Thyroid gland (tissue), 4 donors: ENCODE measurements at regions not wholly inside any gene's neighbourhood (a gene's known extent, or its start where the extent isn't known, plus 50 kb on each side); places are given as distances from the start of the nearest gene placed in this dataset.

Experiments used
- DNase-seq, 2 donors: peaks; one replicate each; pipeline ENCODE4 v3.0.0-alpha.2; 2019
- H3K27ac ChIP-seq, 3 donors: fragments of 200-600 bp; sonication (generic); 1 replicate in 2 of 3; 2 replicates in 1 of 3; pipeline ENCODE4 v1.5.1; 2016 to 2019; ENCODE audit warnings: mild to moderate bottlenecking in 1 of 3, moderate library complexity in 1 of 3
- H3K27me3 ChIP-seq: fragments of 200-600 bp; sonication (generic); one replicate; pipeline ENCODE4 v1.5.1; 2019
- H3K36me3 ChIP-seq, 2 donors: fragments of 200-600 bp; sonication (generic); one replicate each; pipeline ENCODE4 v1.5.1; 2016 to 2019
- H3K4me1 ChIP-seq, 2 donors: fragments of 200-600 bp; sonication (generic); one replicate each; pipeline ENCODE4 v1.5.1; 2017 to 2019
- H3K4me3 ChIP-seq, 3 donors: fragments of 200-600 bp; sonication (generic); replicated peaks in 1 of 3; 1 replicate in 2 of 3; 2 replicates in 1 of 3; pipeline ENCODE4 v1.5.1; 2016; ENCODE audit warnings: mild to moderate bottlenecking in 1 of 3
- H3K9me3 ChIP-seq: fragments of 200-600 bp; sonication (generic); one replicate; pipeline ENCODE4 v1.5.1; 2017
- POLR2A ChIP-seq, 2 donors: fragments of 450-650 bp; IDR thresholded peaks; one replicate each; pipeline ENCODE4 v1.6.1; 2017; ENCODE audit warnings: antibody characterized with exemption in 2 of 2, mild to moderate bottlenecking in 2 of 2, moderate library complexity in 1 of 2
- WGBS, 2 donors: methylation state at CpG; one replicate each; pipeline ENCODE4 v1.1.5; 2017; 5-methylcytosine and 5-hydroxymethylcytosine counted together
- intact Hi-C: fragments of 100-400 bp; cut with DNase I; formaldehyde crosslinking; loops from one replicate; pipeline ENCODE4 v1.15.1; 2023
- TF ChIP-seq, protein P1 (sequence below), 6 experiments: fragments of 200-600 bp in 3 of 6; fragments of 450-650 bp in 3 of 6; sonication (generic) in 3 of 6; IDR thresholded peaks; one replicate each; pipeline ENCODE4 v1.5.1; 2016 to 2019; ENCODE audit warnings: antibody characterized with exemption in 6 of 6, mild to moderate bottlenecking in 2 of 6, inconsistent platforms in 1 of 6, moderate library complexity in 1 of 6

DNA sequence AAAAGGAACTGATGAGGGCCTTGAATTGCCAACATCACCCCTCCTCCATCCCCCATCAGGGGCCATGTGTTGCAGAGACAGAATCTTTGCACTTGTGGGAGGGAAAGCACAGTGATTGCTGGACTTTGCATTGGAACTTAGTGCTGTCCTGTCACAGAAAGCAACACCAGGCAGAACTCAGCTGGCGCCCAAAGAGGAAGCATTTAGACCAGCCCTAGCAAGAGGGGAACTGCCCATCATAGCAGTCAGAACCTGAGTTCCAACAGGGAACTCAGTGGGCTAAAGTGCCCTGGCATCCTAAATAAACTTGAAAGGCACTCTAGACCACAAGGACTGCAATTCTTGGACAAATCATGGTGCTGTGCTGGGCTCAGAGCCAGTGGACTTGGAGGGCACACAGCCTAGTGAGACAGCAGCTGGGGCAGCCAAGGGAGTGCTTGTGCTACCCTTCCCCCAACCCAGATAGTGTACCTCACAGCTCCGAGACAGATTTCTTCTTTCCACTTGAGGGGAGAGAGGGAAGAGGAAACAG, 128.1 kb downstream of the ACTL7B start:
- 19 to 21% methylated on average over 2 of the region's 2 CpGs for WGBS, 2 donors
- Histone ChIP-seq H3K36me3 (no peaks in the 10 kb centered on the region), H3K9me3 (no peaks in the 10 kb centered on the region), H3K27me3 (no peaks in the 10 kb centered on the region), H3K4me1 (peaks cover 6 to 11% of the 10 kb centered on the region in 2 donors), H3K4me3 (no peak overlapping the region), H3K27ac (peak overlapping the region in 1 of 3 donors; percentile 3)
- intact Hi-C loops = no loop called here
- TF ChIP-seq POLR2A (IDR thresholded peaks at IDR 0.05) = no peak
- DNase-seq = peak; percentile 98

DNA sequence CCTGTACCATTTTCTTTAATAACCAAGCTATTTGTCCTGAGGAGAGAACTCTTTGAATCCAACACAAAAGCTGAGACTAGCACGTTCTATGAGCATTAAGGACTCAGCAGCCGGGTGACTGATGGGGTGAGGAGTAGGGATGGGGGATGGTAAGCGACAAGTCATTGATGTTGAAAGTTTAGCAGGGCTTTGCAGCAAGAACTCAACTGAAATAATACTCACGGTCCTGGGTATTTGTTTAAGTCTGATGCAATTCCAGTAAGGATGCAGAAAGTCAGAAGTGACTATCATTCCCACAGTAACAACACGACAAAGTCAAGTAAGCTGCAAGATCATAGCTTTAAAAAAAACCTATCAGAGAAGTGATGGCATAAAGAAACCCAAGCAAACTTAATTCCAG, 131.1 kb downstream of the ACTL7B start:
- intact Hi-C loops = no loop called here
- Histone ChIP-seq H3K4me1 (peaks cover 6 to 11% of the 10 kb centered on the region in 2 donors), H3K4me3 (no peak overlapping the region), H3K36me3 (no peaks in the 10 kb centered on the region), H3K27me3 (no peaks in the 10 kb centered on the region), H3K9me3 (no peaks in the 10 kb centered on the region), H3K27ac (no peak overlapping the region)
- 68 to 74% methylated on average over 5 of the region's 5 CpGs for WGBS, 2 donors
- no peak for DNase-seq
- TF ChIP-seq, protein P1, sequence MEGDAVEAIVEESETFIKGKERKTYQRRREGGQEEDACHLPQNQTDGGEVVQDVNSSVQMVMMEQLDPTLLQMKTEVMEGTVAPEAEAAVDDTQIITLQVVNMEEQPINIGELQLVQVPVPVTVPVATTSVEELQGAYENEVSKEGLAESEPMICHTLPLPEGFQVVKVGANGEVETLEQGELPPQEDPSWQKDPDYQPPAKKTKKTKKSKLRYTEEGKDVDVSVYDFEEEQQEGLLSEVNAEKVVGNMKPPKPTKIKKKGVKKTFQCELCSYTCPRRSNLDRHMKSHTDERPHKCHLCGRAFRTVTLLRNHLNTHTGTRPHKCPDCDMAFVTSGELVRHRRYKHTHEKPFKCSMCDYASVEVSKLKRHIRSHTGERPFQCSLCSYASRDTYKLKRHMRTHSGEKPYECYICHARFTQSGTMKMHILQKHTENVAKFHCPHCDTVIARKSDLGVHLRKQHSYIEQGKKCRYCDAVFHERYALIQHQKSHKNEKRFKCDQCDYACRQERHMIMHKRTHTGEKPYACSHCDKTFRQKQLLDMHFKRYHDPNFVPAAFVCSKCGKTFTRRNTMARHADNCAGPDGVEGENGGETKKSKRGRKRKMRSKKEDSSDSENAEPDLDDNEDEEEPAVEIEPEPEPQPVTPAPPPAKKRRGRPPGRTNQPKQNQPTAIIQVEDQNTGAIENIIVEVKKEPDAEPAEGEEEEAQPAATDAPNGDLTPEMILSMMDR (IDR thresholded peaks at IDR 0.05) = no peak
- no peak for TF ChIP-seq POLR2A (IDR thresholded peaks at IDR 0.05)

DNA sequence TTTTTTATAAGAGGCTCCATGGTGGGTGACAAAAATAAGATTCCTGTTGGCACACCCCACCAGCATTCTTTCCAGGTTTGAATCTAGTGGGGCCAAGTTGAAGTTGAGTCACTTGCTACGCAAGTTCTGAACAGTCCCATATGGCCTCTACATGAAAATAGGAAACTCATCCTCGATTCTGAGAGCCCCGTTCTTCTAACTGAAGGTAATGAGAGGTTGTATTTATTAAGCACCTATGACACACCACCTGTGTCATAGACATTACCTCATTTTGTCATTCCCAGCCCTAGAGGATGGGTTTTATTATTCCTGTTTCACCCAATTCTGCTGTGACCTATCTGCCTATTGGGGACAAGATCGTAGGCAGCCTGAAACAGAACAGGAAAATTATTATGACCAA, 131.7 kb downstream of the ACTL7B start:
- H3K4me3 ChIP-seq = no peak overlapping the region
- H3K27ac ChIP-seq = no peak overlapping the region
- TF ChIP-seq POLR2A (IDR thresholded peaks at IDR 0.05) = no peak
- TF ChIP-seq, protein P1 (IDR thresholded peaks at IDR 0.05) = no peak
- peaks cover 6 to 11% of the 10 kb centered on the region in 2 donors for H3K4me1 ChIP-seq
- 94 to 98% methylated on average over 4 of the region's 4 CpGs for WGBS, 2 donors
- no peaks in the 10 kb centered on the region for H3K36me3 ChIP-seq
- H3K9me3 ChIP-seq = no peaks in the 10 kb centered on the region
- DNase-seq = no peak
- no peaks in the 10 kb centered on the region for H3K27me3 ChIP-seq
- intact Hi-C loops = no loop called here

DNA sequence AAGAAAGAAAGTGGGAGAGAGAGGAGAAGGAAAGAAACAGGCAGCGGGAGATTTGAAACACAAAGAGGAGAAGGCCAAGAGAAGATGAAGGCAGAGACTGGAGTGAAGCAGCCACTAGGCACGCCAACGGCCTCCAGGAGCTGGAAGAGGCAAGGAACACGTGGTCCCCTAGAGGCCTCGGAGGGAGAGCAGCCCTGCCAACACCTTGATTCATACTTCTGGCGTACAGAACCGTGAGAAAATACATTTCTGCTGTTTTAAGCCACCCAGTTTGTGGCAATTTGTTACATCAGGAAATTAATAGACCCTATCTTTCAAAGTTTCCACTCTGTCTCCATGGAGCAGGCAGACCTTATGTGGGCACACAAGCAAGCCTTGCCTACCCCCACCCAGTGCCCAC, 133.4 kb downstream of the ACTL7B start:
- TF ChIP-seq POLR2A (IDR thresholded peaks at IDR 0.05) = no peak
- TF ChIP-seq, protein P1 (IDR thresholded peaks at IDR 0.05) = no peak
- WGBS, 2 donors = 73 to 90% methylated on average over 7 of the region's 7 CpGs

DNA sequence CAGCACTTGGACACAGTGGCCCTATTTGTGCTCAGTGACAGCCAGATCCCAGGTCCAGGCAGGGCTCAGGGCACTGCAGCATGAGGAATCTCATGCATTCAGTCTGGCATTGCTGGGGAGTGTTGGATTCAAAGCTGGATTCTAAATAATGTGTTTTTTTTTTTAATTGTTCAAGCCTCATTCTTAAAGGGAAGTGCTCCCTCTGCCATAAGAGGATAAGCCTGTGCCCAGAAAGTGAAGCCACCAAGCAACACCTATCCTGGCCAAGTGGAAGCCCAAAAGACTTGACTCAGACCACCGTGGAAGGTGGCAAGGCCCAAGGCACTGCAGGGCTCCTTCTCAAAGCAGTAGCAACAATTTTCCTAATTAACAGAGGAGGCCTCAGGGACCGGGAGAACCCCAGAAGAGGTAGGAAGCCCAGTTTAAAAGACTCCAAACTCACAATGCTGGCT, 135.6 kb downstream of the ACTL7B start:
- WGBS, 2 donors = 40 to 78% methylated on average over 2 of the region's 2 CpGs
- TF ChIP-seq, protein P1 (IDR thresholded peaks at IDR 0.05) = no peak
- TF ChIP-seq POLR2A (IDR thresholded peaks at IDR 0.05) = no peak
- Histone ChIP-seq H3K4me1 (no peaks in the 10 kb centered on the region), H3K36me3 (no peaks in the 10 kb centered on the region), H3K27ac (no peak overlapping the region), H3K9me3 (no peaks in the 10 kb centered on the region), H3K4me3 (no peak overlapping the region), H3K27me3 (no peaks in the 10 kb centered on the region)
- intact Hi-C loops = no loop called here
- DNase-seq = no peak

More for the DNA sequence above, 133.4 kb downstream of the ACTL7B start:
- Histone ChIP-seq H3K36me3 (no peaks in the 10 kb centered on the region), H3K27ac (no peak overlapping the region), H3K4me3 (no peak overlapping the region), H3K27me3 (no peaks in the 10 kb centered on the region), H3K4me1 (peaks cover 0 to 2% of the 10 kb centered on the region in 2 donors), H3K9me3 (no peaks in the 10 kb centered on the region)
- intact Hi-C loops = no loop called here
- DNase-seq = no peak
